ENCODE measurements at regions not wholly inside any gene's neighbourhood (a gene's known extent, or its start where the extent isn't known, plus 50 kb on each side); places are given as distances from the start of the nearest gene placed in this dataset.
"Not testable (repeated sequence)": the region's sequence is repeated elsewhere in the genome, so short reads cannot be mapped to it uniquely, and the experiment has no call there.

DNA sequence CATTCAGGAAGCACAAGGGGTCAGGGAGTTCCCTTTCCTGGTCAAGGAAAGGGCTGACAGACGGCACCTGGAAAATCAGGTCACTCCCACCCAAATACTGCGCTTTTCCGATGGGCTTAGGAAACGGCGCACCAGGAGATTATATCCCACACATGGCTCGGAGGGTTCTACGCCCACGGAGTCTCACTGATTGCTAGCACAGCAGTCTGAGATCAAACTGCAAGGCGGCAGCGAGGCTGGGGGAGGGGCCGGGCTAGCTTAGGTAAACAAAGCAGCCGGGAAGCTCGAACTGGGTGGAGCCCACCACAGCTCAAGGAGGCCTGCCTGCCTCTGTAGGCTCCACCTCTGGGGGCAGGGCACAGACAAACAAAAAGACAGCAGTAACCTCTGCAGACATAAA lies 68.0 kb upstream of the CCT8L2 start:
- H3K9me2 ChIP-seq (ENCODE audit: low read depth, low read length); H2AFZ ChIP-seq (ENCODE audit: low read length); H4K20me1 ChIP-seq (ENCODE audit: insufficient read depth, low read length); H3K36me3 ChIP-seq (ENCODE audit: insufficient read depth, low read length); H3K9me3 ChIP-seq (ENCODE audit: low read length); H3F3A ChIP-seq (ENCODE audit: insufficient read depth, low read length); H3K27me3 ChIP-seq (ENCODE audit: insufficient read depth, low read length); H3K4me2 ChIP-seq (ENCODE audit: low read length); H3K79me2 ChIP-seq (ENCODE audit: insufficient read depth, low read length); H3K4me3 ChIP-seq (ENCODE audit: low read depth, low read length, poor library complexity, severe bottlenecking); H3K4me1 ChIP-seq (ENCODE audit: insufficient read depth, low read length, severe bottlenecking); H3K9ac ChIP-seq (ENCODE audit: low read length); H3K27ac ChIP-seq (ENCODE audit: low read depth, low read length, poor library complexity, severe bottlenecking): not testable (repeated sequence)

DNA sequence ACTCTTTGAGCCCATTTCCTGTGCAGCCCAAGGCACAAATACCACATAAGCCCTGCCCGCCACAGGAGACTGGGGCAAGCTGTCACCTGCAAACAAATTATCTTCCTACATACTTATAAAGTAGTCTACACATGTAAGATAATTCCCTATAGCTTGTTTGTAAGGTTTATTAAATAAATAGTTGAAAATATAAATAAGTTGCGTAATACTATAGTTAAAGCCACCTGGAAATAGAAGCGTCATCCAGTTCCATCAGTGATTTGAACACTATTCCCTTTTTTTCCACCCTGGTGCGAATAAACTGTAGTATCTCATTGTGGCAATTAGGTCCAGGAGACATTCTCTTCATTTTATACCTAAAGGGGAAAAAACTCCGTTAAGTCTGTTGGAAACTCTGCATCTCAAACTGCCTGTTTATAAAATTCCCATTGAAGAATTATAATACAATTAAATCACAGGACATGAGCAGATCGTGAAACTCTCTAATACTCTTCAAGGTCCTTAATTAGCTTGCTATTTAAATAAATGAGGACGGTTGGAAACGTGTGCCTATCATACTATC lies 66.7 kb upstream of the CCT8L2 start:
- H3K4me2 ChIP-seq (ENCODE audit: low read length) = not testable (repeated sequence)

DNA sequence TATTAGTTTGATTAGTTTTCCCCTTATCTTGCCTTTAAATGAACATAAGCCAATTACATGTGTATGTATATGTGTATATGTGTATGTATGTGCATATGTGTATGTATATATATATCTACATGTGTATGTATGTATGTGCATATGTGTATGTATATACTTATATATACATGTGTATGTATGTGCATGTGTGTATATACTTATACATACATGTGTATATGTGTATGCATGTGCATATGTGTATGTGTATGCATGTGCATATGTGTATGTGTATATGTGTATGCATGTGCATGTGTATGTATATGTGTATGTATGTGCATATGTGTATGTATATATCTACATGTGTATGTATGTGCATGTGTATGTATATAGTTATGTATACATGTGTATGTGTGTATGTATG lies 65.5 kb upstream of the CCT8L2 start:
- no peaks in the 10 kb centered on the region for H3F3A ChIP-seq (ENCODE audit: insufficient read depth, low read length)
- H3K4me3 ChIP-seq (ENCODE audit: low read depth, low read length, poor library complexity, severe bottlenecking) = no peak overlapping the region
- H3K27ac ChIP-seq (ENCODE audit: low read depth, low read length, poor library complexity, severe bottlenecking) = no peak overlapping the region
- H3K4me2 ChIP-seq (ENCODE audit: low read length) = no peak overlapping the region
- H3K9ac ChIP-seq (ENCODE audit: low read length) = no peak overlapping the region
- TF ChIP-seq EZH2 (IDR thresholded peaks at IDR 0.05; ENCODE audit: borderline replicate concordance, low read length) = no peak
- TF ChIP-seq, protein P1, sequence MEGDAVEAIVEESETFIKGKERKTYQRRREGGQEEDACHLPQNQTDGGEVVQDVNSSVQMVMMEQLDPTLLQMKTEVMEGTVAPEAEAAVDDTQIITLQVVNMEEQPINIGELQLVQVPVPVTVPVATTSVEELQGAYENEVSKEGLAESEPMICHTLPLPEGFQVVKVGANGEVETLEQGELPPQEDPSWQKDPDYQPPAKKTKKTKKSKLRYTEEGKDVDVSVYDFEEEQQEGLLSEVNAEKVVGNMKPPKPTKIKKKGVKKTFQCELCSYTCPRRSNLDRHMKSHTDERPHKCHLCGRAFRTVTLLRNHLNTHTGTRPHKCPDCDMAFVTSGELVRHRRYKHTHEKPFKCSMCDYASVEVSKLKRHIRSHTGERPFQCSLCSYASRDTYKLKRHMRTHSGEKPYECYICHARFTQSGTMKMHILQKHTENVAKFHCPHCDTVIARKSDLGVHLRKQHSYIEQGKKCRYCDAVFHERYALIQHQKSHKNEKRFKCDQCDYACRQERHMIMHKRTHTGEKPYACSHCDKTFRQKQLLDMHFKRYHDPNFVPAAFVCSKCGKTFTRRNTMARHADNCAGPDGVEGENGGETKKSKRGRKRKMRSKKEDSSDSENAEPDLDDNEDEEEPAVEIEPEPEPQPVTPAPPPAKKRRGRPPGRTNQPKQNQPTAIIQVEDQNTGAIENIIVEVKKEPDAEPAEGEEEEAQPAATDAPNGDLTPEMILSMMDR (IDR thresholded peaks at IDR 0.05; ENCODE audit: low read length) = no peak
- no peaks in the 10 kb centered on the region for H3K36me3 ChIP-seq (ENCODE audit: insufficient read depth, low read length)
- no peaks in the 10 kb centered on the region for H4K20me1 ChIP-seq (ENCODE audit: insufficient read depth, low read length)
- no peaks in the 10 kb centered on the region for H3K27me3 ChIP-seq (ENCODE audit: insufficient read depth, low read length)
- H3K4me1 ChIP-seq (ENCODE audit: insufficient read depth, low read length, severe bottlenecking) = no peaks in the 10 kb centered on the region
- no peaks in the 10 kb centered on the region for H3K79me2 ChIP-seq (ENCODE audit: insufficient read depth, low read length)
- no peaks in the 10 kb centered on the region for H3K9me3 ChIP-seq (ENCODE audit: low read length)
- no peak overlapping the region for H2AFZ ChIP-seq (ENCODE audit: low read length)
- H3K9me2 ChIP-seq (ENCODE audit: low read depth, low read length) = no peaks in the 10 kb centered on the region

More for the DNA sequence above, 66.7 kb upstream of the CCT8L2 start:
- H3K79me2 ChIP-seq (ENCODE audit: insufficient read depth, low read length); H4K20me1 ChIP-seq (ENCODE audit: insufficient read depth, low read length); H3K9me2 ChIP-seq (ENCODE audit: low read depth, low read length); H3K4me3 ChIP-seq (ENCODE audit: low read depth, low read length, poor library complexity, severe bottlenecking); H3K36me3 ChIP-seq (ENCODE audit: insufficient read depth, low read length); H3K27me3 ChIP-seq (ENCODE audit: insufficient read depth, low read length); H3K9me3 ChIP-seq (ENCODE audit: low read length); H3K27ac ChIP-seq (ENCODE audit: low read depth, low read length, poor library complexity, severe bottlenecking); H2AFZ ChIP-seq (ENCODE audit: low read length); H3K9ac ChIP-seq (ENCODE audit: low read length); H3F3A ChIP-seq (ENCODE audit: insufficient read depth, low read length); H3K4me1 ChIP-seq (ENCODE audit: insufficient read depth, low read length, severe bottlenecking): not testable (repeated sequence)

DNA sequence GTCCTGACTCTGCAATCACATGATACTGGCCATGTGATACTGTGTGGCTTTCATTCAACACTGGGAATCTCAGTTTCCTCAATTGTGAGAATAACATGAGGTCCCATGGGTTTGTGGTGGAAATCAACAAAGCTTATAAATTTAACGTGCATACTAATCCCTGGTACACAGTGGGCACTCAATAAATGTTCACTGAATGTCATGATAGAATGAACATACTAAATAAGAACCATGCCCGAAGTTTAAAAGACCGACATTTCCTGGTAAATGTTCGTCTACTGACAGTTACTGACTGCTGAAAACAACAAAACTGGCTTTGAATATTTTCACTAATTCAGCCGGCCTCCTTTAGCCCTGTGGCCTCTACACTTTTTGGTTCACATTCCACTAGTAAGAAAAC lies 62.3 kb upstream of the CCT8L2 start:
- H3F3A ChIP-seq (ENCODE audit: insufficient read depth, low read length) = no peaks in the 10 kb centered on the region
- H3K4me2 ChIP-seq (ENCODE audit: low read length) = no peak overlapping the region
- no peaks in the 10 kb centered on the region for H3K79me2 ChIP-seq (ENCODE audit: insufficient read depth, low read length)
- H3K36me3 ChIP-seq (ENCODE audit: insufficient read depth, low read length) = no peaks in the 10 kb centered on the region
- TF ChIP-seq EZH2 (IDR thresholded peaks at IDR 0.05; ENCODE audit: borderline replicate concordance, low read length) = no peak
- TF ChIP-seq, protein P1 (IDR thresholded peaks at IDR 0.05; ENCODE audit: low read length) = no peak
- H3K9me3 ChIP-seq (ENCODE audit: low read length) = no peaks in the 10 kb centered on the region
- H2AFZ ChIP-seq (ENCODE audit: low read length) = no peak overlapping the region
- H3K27me3 ChIP-seq (ENCODE audit: insufficient read depth, low read length) = no peaks in the 10 kb centered on the region
- H4K20me1 ChIP-seq (ENCODE audit: insufficient read depth, low read length) = no peaks in the 10 kb centered on the region
- H3K9ac ChIP-seq (ENCODE audit: low read length) = no peak overlapping the region
- no peaks in the 10 kb centered on the region for H3K4me1 ChIP-seq (ENCODE audit: insufficient read depth, low read length, severe bottlenecking)
- H3K4me3 ChIP-seq (ENCODE audit: low read depth, low read length, poor library complexity, severe bottlenecking) = no peak overlapping the region
- no peak overlapping the region for H3K27ac ChIP-seq (ENCODE audit: low read depth, low read length, poor library complexity, severe bottlenecking)
- no peaks in the 10 kb centered on the region for H3K9me2 ChIP-seq (ENCODE audit: low read depth, low read length)

DNA sequence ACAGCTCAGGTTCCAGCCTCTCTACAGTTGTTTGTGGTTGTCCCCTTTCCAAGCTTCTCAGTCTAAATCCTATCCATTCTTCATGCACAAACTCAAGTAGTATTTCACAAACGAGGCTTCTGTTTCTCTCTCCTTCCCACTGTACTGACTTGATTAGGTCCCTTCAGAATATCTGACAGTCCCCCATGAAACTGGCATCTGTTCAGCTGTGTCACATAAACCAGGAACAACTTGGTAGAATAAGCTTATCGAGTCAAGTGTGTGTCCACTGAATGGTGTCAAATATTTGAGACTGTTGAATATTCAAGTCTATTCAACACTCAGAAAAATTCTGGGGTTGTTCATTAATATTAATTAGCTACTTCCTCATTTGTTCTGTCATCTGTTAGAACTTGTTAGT lies 61.7 kb upstream of the CCT8L2 start:
- H3K27me3 ChIP-seq (ENCODE audit: insufficient read depth, low read length); H3K36me3 ChIP-seq (ENCODE audit: insufficient read depth, low read length); H3K4me1 ChIP-seq (ENCODE audit: insufficient read depth, low read length, severe bottlenecking); H4K20me1 ChIP-seq (ENCODE audit: insufficient read depth, low read length); H3K4me3 ChIP-seq (ENCODE audit: low read depth, low read length, poor library complexity, severe bottlenecking); H3F3A ChIP-seq (ENCODE audit: insufficient read depth, low read length); H3K4me2 ChIP-seq (ENCODE audit: low read length); H3K9me3 ChIP-seq (ENCODE audit: low read length); H3K27ac ChIP-seq (ENCODE audit: low read depth, low read length, poor library complexity, severe bottlenecking); H3K79me2 ChIP-seq (ENCODE audit: insufficient read depth, low read length); H3K9me2 ChIP-seq (ENCODE audit: low read depth, low read length); H3K9ac ChIP-seq (ENCODE audit: low read length); H2AFZ ChIP-seq (ENCODE audit: low read length): not testable (repeated sequence)

- not testable (repeated sequence) for H3K4me2 ChIP-seq (ENCODE audit: low read length); H3K9ac ChIP-seq (ENCODE audit: low read length); H4K20me1 ChIP-seq (ENCODE audit: insufficient read depth, low read length); H2AFZ ChIP-seq (ENCODE audit: low read length); H3K9me2 ChIP-seq (ENCODE audit: low read depth, low read length); H3F3A ChIP-seq (ENCODE audit: insufficient read depth, low read length); H3K79me2 ChIP-seq (ENCODE audit: insufficient read depth, low read length); H3K27ac ChIP-seq (ENCODE audit: low read depth, low read length, poor library complexity, severe bottlenecking); H3K27me3 ChIP-seq (ENCODE audit: insufficient read depth, low read length); H3K36me3 ChIP-seq (ENCODE audit: insufficient read depth, low read length); H3K4me1 ChIP-seq (ENCODE audit: insufficient read depth, low read length, severe bottlenecking); H3K9me3 ChIP-seq (ENCODE audit: low read length); H3K4me3 ChIP-seq (ENCODE audit: low read depth, low read length, poor library complexity, severe bottlenecking)
Measured at GRCh38 chr22:16653222-16653621, 60.6 kb upstream of the CCT8L2 start.
